HG03135 (cell line): ENCODE measurements at regions not wholly inside any gene's neighbourhood (a gene's known extent, or its start where the extent isn't known, plus 50 kb on each side); places are given as distances from the start of the nearest gene placed in this dataset.

Experiments used
- ATAC-seq: cut with Tn5 transposase; IDR thresholded peaks from one replicate; pipeline ENCODE4 v1.9.1; 2021; ENCODE audit warnings: mild to moderate bottlenecking, moderate library complexity; ENCODE audit not compliant: unreplicated experiment

DNA sequence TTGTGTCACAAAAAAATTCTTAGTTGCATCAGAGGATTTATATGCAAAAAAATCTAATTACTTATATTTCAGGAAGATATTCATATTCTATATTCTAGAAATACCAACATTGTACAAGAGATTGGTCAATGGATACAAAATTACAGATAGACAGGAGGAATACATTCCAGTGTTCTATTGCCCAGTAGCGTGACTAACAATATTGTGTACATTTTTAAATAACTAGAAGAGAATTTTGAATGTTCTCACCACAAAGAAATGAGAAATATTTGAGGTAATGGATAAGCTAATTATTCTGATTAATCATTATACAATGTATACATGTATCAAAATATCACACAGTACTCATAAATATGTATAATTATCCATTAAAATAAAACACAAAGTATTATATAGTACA is 253.3 kb downstream of the IPMK start:
- ATAC-seq = no peak

DNA sequence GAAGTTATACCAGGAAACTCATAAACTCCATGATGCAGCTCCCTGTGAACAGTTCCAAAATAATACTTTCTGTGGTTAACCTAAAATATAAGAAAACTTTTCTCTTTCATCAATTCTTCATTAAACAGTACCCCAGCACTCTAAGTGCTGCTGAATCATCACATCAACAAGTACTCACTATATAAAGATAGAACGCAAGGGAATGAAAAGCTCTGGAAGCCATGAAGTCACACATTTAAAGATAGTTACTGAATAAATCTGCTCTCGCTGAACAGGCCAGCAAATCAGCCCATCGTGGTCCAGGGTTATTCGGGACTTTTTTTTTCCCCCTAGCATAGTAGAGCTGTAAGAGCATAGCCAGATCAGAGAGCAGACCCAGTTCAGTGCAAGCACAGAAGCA is 254.3 kb downstream of the IPMK start:
- no peak for ATAC-seq

DNA sequence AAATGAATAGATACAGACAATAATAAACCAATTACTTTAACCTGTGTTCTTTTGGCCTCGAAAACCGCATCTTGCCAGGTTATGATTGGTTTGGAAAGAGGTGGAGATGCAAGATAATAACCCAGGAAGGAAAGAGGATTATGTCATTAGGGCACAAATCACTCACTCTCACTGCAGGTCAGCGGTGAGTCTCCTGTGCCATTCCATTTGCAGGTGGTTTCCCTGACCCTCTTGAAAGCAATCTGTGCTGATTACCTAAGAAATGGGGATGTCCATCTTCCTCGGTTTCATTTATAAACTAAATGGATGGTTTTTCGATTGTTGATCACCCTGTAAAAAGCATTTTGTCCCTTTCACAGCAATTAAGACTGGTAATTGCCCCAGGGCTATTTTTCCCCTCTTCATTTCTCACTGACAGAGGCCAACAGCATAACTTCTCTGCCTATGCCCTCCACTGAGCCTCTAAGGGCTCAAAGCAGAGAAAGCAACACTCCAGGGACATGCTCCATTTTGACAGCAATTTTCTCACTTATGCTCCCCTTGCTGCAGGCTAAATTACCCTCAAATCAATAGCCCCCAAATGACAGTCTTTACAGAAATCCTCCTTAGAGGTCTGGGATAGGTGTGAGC is 257.5 kb downstream of the IPMK start:
- ATAC-seq = no peak

DNA sequence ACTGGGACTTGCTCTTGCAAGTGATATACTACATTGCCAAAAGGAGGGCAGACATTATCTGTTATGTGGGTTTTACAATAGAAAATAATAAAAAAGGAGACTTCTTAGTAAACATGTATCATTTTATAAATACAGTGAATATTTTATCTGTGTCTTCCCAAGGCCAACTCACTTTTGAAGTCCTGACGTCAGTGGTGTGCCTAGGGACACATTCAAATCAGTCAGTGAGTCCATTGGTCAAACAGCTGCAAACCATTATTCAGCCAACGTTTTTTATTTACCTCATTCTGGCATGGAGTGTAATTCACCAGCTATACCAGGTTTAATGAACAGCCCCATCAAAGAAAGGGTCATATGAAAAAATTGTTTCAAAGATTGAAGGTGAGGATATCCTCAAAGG is 263.7 kb downstream of the IPMK start:
- ATAC-seq = no peak

DNA sequence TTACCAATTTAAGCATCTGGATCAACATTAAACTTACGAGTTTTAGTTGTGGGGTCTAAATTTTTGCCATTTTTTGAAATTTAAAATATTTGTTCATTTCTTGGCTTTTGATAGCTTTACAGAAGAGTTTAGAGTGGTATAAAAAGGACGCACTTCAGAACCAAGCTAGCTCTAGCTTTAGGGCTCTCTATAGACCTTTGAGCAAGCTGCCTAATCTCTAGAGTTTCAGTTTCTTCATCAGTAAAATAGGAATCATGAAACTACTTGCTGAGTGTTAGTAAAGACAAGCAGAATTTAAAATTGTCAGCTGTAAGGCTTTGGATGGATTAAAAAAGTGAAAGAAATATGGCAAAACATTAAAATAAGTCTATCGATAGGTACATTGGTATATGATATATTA is 266.5 kb downstream of the IPMK start:
- no peak for ATAC-seq

DNA sequence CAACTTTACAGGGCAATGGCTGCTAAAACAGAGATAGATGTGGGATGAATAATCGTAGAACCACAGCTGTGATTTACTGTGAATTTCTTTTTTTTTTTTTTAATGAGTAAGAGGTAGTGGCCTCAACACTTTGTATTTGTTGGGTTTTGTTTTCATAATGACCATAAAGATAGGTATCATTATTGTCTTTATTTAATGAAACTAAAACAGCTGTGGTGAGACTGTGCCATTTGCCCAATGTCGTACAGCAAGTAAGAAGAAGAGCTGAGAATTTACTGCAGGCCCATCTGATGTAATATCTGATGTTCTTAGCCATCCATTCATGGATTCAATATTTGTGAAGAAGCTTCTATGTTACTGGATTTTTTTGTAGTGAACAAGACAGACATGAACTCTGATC is 271.2 kb downstream of the IPMK start:
- ATAC-seq = no peak

DNA sequence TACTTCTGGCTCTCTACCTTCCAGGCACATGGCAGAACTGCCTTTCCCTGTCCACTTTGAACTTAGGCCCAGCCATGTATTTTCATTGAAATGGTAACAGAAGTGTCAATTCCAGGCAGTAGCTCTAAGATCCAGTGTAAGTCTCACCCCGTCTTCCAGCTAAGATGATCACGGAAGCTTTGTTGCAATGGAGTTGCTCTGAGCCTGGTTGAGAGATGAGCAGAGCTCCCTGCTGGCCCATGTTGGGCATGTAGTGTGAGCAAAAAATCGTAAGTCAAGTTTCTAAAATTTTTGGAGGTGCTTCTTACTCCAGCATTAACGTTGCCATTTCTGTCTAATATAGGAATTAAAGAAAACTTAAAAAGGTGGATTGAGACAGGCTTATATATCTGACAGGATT is 274.4 kb downstream of the IPMK start:
- ATAC-seq = no peak

DNA sequence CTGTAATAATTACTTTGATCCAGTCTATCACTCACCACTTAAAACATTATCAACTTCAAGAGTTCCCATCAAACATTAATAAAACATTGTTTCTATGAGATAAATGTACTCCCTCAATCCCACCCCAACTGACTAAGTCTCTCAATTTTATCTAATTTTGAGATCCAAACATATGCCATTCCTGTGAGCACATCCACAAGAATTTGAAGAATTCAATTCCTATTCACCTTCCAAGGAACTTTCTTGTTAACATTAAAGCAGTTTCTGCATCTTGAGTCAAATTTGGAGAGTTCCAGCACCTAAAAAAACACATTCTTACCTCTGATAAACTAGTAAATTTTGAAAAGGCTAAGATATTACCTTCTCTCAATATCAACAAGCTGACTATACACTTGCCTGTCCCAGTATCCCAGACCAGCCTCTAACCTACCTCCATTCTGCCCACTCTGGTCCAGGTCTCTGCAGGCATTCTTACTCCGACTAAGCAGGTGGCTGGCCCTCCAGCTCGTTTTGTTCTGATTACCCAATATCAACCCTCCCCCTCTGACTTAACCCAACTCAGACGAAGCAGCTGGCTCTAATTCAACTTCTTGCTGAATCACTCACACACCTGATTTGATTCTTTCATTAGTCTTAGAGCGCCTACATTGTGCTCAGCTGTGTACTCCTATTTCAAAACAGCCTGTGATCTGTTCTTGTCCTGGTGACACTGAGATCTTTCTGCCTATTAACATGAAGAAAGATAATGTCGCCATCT is 275.2 kb downstream of the IPMK start:
- ATAC-seq = no peak

DNA sequence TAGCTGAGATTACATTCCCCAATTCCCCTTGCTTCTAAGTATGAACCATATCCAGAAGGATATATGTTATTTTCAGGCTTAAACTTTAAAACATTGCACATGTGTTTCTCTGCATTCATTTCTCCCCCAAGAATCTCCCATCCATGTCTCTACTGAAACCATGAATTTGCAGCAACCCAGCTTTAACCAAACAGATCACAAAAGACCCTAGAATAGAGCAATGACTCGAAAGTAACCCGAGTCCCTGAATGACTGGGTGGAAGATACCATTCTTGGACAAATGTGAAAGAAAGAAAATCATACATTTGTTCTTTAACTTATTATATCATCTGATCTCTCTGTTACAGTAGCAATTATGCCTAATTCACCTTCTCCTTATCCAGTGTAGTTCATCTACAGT is 278.7 kb downstream of the IPMK start:
- ATAC-seq = no peak

DNA sequence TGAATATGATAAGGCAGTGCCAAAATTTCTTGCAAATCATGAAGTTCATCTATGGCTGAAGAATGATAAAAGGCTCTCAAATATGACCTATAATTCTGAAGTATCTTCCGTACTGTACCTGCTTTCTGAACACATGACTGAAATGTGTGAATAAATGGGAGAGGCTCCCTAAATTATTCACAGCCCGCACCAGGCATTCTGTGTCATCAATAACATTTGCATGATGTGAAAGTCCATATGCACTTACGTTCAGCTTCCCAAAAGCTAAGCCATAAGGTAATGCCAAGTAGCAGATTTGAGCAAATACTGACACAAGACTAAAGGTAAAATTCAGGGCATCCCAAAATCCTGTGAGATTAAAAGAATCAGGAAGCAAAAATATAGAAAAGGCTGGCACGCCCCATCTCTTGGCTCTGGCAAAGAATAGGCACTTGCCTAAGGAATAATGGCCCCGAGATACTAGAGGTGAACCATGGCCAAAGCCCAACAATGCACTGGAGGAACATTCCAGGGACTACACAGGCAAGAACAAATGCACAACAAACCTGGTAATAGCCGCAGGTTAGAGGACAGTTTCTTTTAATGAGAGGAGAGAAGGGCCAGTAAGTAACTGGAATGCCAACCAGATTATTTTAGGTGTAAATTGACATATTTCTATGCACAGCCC is 280.5 kb downstream of the IPMK start:
- no peak for ATAC-seq

DNA sequence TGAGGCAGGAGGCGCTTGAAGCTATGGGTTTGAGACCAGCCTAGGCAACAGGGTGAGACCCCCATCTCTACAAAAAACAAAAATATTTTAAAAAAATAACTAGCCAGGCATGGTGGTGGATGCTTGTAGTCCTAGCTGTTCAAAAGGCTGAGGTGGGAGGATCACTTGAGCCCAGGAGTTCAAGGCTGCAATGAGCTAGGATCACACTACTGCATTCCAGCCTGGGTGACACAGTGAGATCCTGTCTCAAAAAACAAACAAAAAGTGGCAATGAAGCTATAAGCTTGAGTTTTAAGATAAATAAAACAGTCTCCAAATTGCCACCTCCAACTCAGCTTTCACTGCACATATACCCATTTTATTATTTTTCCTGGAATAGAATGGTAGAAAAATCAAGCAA is 281.3 kb downstream of the IPMK start:
- ATAC-seq = no peak

DNA sequence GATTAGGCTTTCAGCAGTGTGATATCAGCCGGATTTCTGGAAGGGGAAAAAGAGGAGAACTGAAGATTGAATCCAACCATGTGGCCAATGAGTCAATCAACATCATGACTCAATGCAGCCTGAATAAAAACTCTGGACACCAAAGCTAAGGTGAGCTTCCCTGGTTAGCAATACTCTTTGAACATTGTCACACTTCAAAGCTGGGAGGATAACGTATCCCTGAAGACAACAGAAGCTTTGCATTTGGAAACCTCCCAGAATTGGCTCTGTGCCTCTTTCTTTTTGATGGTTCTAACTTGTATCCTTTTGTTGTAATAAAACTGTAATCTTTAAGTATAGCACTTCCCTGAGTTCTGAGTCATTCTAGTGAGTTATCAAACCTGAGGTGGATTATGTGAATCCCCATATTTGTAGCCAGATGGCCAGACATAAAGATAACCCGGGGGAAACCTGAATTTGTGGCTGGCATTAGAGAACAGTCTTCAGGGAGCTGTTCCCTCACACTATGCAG is 284.4 kb downstream of the IPMK start:
- ATAC-seq = no peak

DNA sequence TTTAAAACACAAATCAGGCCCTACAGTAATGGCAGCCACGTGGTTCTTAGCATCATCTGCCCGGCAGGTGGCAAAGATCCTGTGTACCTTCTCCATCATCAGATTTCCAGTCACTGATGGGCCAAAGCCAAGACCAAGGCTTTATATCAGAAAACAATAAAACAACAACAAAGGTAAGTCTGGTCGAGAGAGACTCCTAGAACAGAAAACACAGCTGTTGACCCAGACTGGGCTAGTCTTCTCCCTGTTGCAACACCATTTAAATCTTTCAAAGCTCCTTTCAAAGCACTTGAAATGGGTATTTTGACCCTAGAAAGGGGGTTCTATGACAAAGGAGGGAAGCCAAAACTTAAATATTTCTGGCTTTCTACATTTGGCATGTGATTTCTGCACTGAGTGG is 285.6 kb downstream of the IPMK start:
- no peak for ATAC-seq

DNA sequence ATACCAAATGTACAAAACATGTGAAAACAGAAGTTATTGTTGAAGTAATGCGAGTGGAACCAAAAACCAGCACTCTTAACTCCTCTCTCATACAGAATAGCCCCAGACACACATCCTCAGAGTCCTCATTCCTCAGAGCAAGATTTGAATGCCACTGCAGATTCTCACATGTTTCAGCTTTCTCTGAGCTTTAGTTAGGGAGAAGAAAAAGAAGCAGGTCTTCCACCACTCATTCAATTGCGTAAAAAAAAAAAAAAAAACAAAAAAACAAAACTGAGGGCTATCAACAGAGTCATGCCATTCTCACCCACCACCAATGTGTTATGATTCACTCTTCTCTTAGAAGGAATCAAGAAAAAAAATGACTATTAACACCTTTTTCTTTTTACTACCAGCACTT is 287.7 kb downstream of the IPMK start:
- no peak for ATAC-seq

DNA sequence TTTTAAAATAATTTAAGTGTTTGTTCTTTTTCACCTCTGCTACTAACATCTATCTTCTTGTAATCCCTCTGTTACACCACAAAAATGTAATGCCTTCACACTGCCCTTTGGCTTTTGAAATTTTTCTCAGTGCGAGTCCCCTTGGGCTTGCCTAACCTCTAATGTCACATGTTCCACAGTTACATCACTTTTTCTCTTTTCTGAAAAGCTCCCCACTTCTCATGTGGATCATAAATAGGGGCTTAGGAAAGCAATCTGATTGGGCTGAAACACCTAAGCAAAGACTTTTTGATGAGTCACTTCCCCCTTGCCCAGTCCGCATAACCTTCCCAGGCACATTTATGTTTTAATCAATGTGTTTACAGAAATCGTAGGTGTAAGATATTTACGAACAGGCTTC is 288.2 kb downstream of the IPMK start:
- no peak for ATAC-seq

DNA sequence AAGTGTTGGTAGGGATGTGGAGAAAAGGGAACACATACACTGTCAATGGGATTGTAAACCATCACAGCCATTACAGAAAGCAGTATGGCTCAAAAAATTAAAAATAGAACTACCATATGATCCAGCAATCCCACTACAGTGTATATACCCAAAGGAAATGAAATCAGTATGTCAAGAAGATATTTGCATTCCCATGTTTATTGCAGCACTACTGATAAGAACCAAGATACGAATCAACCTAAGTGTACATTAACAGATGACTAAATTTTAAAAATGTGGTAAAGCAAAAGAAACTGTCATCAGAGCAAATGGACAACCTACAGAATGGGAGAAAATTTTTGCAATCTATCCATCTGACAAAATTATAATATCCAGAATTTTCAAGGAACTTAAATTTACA is 290.4 kb downstream of the IPMK start:
- ATAC-seq = no peak

DNA sequence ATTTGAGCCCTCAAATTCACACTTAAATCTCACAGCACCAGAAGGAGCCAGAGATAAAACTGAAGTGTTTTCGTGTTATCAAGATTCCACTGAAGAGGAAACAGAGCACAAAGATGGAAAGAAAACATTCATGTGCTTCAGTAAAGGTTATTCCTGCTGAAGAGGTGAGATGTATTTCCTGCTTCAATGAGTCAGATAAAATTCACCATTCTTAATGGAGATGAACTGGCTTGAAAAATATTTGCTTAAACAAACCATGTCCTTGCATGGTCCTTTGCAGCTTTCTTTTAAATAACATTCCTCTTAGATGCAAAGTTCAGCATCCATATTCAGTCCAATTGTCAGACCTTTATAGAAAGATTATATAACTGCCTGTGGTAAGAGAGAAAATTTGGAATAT is 294.2 kb downstream of the IPMK start:
- ATAC-seq = no peak

DNA sequence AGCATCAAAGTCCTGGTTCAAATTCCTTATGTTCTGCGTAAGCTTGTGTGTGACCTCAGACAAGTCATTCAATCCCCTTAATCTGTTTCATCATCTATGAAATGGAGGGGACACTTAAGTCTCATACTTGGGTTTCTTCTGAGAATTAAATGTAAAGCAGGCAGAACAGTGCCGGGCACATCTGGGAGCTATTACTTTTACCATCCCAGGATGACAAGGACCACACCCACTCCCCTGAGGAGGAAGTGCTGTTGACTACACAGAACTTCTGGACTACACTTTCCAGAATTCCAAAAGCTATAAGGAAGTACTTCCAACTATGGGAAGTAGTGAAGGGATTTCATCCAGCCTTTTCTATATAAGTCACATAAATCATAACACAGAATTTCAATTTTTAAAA is 294.9 kb downstream of the IPMK start:
- no peak for ATAC-seq

DNA sequence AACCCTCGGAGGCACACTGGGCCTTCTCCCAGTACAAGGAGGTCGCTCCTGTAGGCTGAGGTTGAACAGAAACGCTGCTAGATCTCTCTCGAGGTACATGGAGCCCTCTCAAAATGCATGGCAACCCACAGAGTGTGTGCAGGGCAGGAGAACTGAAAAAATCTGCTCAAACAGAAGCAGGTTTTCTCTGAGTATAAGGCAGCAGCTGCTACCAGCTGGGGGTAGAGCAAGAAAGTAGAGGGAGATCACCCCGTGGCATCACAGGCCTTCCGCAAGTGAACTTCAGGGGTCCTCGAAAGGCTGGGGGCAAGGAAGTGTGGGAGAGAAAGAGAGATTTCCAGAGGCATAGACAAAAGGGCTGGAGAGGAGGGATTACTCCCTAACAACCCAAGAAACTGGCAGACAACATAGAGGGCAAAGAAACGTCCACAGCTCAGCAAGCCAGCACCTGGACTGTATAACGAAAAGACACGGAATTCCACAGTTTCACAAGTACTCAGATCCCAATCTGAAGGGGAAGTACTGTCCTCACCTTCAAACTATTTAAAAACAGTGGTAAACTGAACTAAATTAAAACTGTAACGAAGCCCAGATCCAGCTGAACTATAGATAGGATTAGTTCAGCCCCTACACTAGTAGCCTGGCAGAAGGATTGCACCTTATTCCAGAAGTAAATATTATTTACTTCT is 299.2 kb downstream of the IPMK start:
- no peak for ATAC-seq

DNA sequence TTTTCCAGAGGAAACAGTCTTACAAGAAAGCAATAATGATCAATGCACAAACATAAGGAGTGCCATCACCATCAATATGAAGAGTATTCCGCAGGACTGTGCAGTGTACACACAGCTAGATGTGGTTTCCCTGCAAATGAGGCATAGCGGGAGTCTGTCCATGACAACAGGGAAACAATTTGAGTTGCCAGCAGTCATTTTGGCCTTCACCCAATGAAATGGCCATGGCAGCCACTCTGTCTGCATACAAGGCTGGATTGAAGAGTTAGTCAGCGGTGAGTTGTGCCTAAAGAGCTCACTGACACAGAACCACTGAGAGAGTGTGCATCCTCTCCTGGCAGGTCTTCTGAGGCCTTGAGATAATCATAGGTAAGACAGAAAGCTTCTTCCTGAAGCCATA is 303.3 kb downstream of the IPMK start:
- ATAC-seq = no peak

DNA sequence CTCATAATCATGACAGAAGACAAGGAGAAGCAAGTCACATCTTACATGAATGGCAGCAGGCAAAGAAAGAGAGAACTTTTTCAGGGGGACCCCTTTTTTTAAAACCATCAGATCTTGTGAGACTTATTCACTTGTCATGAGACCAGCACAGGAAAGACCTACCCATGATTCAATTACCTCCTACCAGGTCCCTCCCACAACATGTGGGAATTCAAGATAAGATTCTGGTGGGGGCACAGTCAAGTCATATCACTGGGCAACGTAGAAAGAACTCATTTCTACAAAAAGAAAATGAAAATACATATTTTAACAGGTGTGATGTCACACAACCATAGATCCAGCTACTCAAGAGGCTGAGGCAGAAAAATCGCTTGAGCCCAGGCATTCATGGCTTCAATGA is 304.1 kb downstream of the IPMK start:
- no peak for ATAC-seq

DNA sequence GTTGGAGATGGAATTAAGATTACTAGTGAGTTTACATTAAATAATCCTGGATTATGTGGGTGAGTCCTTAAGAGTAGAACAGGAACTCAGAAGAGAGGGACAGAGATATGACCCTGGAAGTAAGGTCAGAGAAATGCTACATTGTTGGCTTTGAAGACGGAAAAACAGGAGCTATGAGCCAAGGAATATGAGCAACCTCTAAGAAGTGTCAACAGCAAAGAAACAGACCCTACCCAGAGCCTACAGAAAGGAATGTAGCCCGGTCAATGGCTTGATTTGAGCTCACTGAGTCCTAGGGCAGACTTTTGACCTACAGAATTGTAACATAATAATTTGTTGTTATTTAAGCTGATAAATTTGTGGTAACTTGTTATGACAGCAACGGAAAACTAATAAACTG is 304.9 kb downstream of the IPMK start:
- ATAC-seq = no peak
